ENCODE measurements at regions not wholly inside any gene's neighbourhood (a gene's known extent, or its start where the extent isn't known, plus 50 kb on each side); places are given as distances from the start of the nearest gene placed in this dataset.
A peak's percentile ranks its signal among the peaks of the same experiment; 100 is the strongest.

DNA sequence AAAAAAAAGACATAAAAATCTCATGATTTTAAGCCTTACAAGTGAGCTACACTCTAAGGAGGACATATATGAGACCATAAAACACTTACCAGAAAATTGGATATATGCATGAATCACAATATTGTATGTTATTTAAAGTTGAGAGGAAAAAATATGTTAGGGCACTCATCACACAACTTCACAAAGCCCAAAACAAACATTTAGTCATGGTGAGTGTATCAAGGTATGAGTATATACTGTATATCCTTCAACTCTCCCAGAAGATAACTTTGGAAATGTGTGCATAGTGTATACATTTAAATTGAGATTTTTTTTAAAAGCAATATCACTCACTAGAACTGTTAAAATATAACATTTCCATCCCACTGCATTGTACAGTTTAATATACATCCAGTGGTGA, 259.3 kb downstream of the SRGAP2C start:
- intact Hi-C loops (cut with micrococcal nuclease): loop anchor here (10.0 kb wide), 1 partner anchor 121 kb away; no protein-coding TSS in a partner anchor
- H3K4me2 ChIP-seq (ENCODE audit: low read depth, low read length): no peak overlapping the region
- TF ChIP-seq CEBPB (IDR thresholded peaks at IDR 0.05; ENCODE audit: low read depth, low read length) (no peak), FOS (IDR thresholded peaks at IDR 0.05; ENCODE audit: low read depth, low read length) (no peak), BHLHE40 (IDR thresholded peaks at IDR 0.05; ENCODE audit: low read depth, low read length) (no peak), POLR2A (IDR thresholded peaks at IDR 0.05; ENCODE audit: low read depth, low read length) (no peak), RAD21 (IDR thresholded peaks at IDR 0.05; ENCODE audit: low read length) (no peak), CHD1 (IDR thresholded peaks at IDR 0.05; ENCODE audit: low read depth, low read length) (no peak), SMC3 (IDR thresholded peaks at IDR 0.05; ENCODE audit: low read depth, low read length) (no peak), MAZ (IDR thresholded peaks at IDR 0.05; ENCODE audit: borderline replicate concordance, low read depth, low read length) (no peak), MXI1 (IDR thresholded peaks at IDR 0.05; ENCODE audit: borderline replicate concordance, low read depth, low read length) (no peak), MAFK (IDR thresholded peaks at IDR 0.05; ENCODE audit: low read depth, low read length) (no peak), NFE2L2 (IDR thresholded peaks at IDR 0.05; ENCODE audit: low read depth, low read length) (no peak), RCOR1 (IDR thresholded peaks at IDR 0.05; ENCODE audit: insufficient replicate concordance, low read length) (no peak), RFX5 (IDR thresholded peaks at IDR 0.05; ENCODE audit: low read depth, low read length) (no peak)
- TF ChIP-seq, protein P1, sequence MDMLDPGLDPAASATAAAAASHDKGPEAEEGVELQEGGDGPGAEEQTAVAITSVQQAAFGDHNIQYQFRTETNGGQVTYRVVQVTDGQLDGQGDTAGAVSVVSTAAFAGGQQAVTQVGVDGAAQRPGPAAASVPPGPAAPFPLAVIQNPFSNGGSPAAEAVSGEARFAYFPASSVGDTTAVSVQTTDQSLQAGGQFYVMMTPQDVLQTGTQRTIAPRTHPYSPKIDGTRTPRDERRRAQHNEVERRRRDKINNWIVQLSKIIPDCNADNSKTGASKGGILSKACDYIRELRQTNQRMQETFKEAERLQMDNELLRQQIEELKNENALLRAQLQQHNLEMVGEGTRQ (IDR thresholded peaks at IDR 0.05; ENCODE audit: low read depth, low read length): no peak
- TF ChIP-seq, protein P2, sequence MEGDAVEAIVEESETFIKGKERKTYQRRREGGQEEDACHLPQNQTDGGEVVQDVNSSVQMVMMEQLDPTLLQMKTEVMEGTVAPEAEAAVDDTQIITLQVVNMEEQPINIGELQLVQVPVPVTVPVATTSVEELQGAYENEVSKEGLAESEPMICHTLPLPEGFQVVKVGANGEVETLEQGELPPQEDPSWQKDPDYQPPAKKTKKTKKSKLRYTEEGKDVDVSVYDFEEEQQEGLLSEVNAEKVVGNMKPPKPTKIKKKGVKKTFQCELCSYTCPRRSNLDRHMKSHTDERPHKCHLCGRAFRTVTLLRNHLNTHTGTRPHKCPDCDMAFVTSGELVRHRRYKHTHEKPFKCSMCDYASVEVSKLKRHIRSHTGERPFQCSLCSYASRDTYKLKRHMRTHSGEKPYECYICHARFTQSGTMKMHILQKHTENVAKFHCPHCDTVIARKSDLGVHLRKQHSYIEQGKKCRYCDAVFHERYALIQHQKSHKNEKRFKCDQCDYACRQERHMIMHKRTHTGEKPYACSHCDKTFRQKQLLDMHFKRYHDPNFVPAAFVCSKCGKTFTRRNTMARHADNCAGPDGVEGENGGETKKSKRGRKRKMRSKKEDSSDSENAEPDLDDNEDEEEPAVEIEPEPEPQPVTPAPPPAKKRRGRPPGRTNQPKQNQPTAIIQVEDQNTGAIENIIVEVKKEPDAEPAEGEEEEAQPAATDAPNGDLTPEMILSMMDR (conservative IDR thresholded peaks at IDR 0.05; ENCODE audit: low read depth, low read length): no peak
- TF ChIP-seq, protein P3, sequence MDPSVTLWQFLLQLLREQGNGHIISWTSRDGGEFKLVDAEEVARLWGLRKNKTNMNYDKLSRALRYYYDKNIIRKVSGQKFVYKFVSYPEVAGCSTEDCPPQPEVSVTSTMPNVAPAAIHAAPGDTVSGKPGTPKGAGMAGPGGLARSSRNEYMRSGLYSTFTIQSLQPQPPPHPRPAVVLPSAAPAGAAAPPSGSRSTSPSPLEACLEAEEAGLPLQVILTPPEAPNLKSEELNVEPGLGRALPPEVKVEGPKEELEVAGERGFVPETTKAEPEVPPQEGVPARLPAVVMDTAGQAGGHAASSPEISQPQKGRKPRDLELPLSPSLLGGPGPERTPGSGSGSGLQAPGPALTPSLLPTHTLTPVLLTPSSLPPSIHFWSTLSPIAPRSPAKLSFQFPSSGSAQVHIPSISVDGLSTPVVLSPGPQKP (IDR thresholded peaks at IDR 0.05; ENCODE audit: borderline replicate concordance, low read depth, low read length): no peak

More for the DNA sequence above, 259.3 kb downstream of the SRGAP2C start:
- Histone ChIP-seq H2BK15ac (ENCODE audit: low read depth, low read length) (no peak overlapping the region), H2AFZ (replicated peaks; ENCODE audit: low read length, poor library complexity) (no peak overlapping the region), H2BK120ac (ENCODE audit: low read depth, low read length) (no peak overlapping the region), H4K91ac (ENCODE audit: insufficient read depth, low read depth, low read length) (no peak overlapping the region), H2BK5ac (ENCODE audit: low read depth, low read length, poor library complexity, severe bottlenecking) (no peak overlapping the region), H2BK20ac (ENCODE audit: low read depth, low read length) (no peak overlapping the region), H3K27me3 (ENCODE audit: control insufficient read depth, insufficient read depth, low read length) (peaks cover 2% of the 10 kb centered on the region), H3K4me1 (ENCODE audit: control insufficient read depth, insufficient read depth, low read length) (no peaks in the 10 kb centered on the region), H2AK9ac (replicated peaks; ENCODE audit: low read depth, low read length, poor library complexity) (no peak overlapping the region), H3K23ac (ENCODE audit: low read depth, low read length) (no peak overlapping the region), H3K36me3 (ENCODE audit: control insufficient read depth, insufficient read depth, low read length) (no peaks in the 10 kb centered on the region), H4K5ac (ENCODE audit: low read depth, low read length) (no peak overlapping the region), H4K8ac (ENCODE audit: low read depth in 2 of 2, low read length in 2 of 2) (no peak overlapping the region), H3K79me1 (ENCODE audit: low read depth in 1 of 2, low read length in 2 of 2) (no peaks in the 10 kb centered on the region), H3K18ac (ENCODE audit: low read depth, low read length) (no peak overlapping the region), H3K4me3 (ENCODE audit: insufficient read depth, low read depth, low read length) (no peak overlapping the region), H3K9me3 (ENCODE audit: control insufficient read depth, insufficient read depth, low read length) (no peaks in the 10 kb centered on the region), H3K9ac (ENCODE audit: low read depth, low read length) (no peak overlapping the region), H3K9me1 (ENCODE audit: insufficient read depth, low read length) (no peaks in the 10 kb centered on the region), H3K4ac (ENCODE audit: low read depth, low read length) (no peak overlapping the region), H3K27ac (ENCODE audit: insufficient read depth, low read length) (no peak overlapping the region), H3K56ac (ENCODE audit: extremely low read depth, insufficient read depth, low read length) (no peak overlapping the region), H4K20me1 (ENCODE audit: insufficient read depth, low read length) (no peaks in the 10 kb centered on the region), H2AK5ac (ENCODE audit: low read depth, low read length) (no peak overlapping the region), H3K14ac (replicated peaks; ENCODE audit: low read depth, low read length) (no peak overlapping the region)
- no TSS peak for BruUV-seq (replicated peaks)
- DNase-seq (peak; percentile 1), ATAC-seq (ENCODE audit: low read depth) (no peak)
- ChIA-PET CTCF (no interaction called here), POLR2A (ENCODE audit: unreplicated experiment) (no interaction called here)
- in situ Hi-C loops (cut with MboI; ENCODE audit: low sequenced_read_pairs): no loop called here
- dilution Hi-C loops (cut with HindIII; ENCODE audit: low sequenced_read_pairs, unreplicated experiment): no loop called here
